Thyroid gland (tissue), 4 donors: ENCODE measurements at regions not wholly inside any gene's neighbourhood (a gene's known extent, or its start where the extent isn't known, plus 50 kb on each side); places are given as distances from the start of the nearest gene placed in this dataset.
"Not testable (repeated sequence)": the region's sequence is repeated elsewhere in the genome, so short reads cannot be mapped to it uniquely, and the experiment has no call there.

Source experiments
- DNase-seq, 2 donors: peaks; one replicate each; pipeline ENCODE4 v3.0.0-alpha.2; 2019
- H3K27ac ChIP-seq, 3 donors: fragments of 200-600 bp; sonication (generic); 1 replicate in 2 of 3; 2 replicates in 1 of 3; pipeline ENCODE4 v1.5.1; 2016 to 2019; ENCODE audit warnings: mild to moderate bottlenecking in 1 of 3, moderate library complexity in 1 of 3
- H3K27me3 ChIP-seq: fragments of 200-600 bp; sonication (generic); one replicate; pipeline ENCODE4 v1.5.1; 2019
- H3K36me3 ChIP-seq, 2 donors: fragments of 200-600 bp; sonication (generic); one replicate each; pipeline ENCODE4 v1.5.1; 2016 to 2019
- H3K4me1 ChIP-seq, 2 donors: fragments of 200-600 bp; sonication (generic); one replicate each; pipeline ENCODE4 v1.5.1; 2017 to 2019
- H3K4me3 ChIP-seq, 3 donors: fragments of 200-600 bp; sonication (generic); replicated peaks in 1 of 3; 1 replicate in 2 of 3; 2 replicates in 1 of 3; pipeline ENCODE4 v1.5.1; 2016; ENCODE audit warnings: mild to moderate bottlenecking in 1 of 3
- H3K9me3 ChIP-seq: fragments of 200-600 bp; sonication (generic); one replicate; pipeline ENCODE4 v1.5.1; 2017
- CTCF ChIP-seq, 6 experiments: fragments of 200-600 bp in 3 of 6; fragments of 450-650 bp in 3 of 6; sonication (generic) in 3 of 6; IDR thresholded peaks; one replicate each; pipeline ENCODE4 v1.5.1; 2016 to 2019; ENCODE audit warnings: antibody characterized with exemption in 6 of 6, mild to moderate bottlenecking in 2 of 6, inconsistent platforms in 1 of 6, moderate library complexity in 1 of 6
- POLR2A ChIP-seq, 2 donors: fragments of 450-650 bp; IDR thresholded peaks; one replicate each; pipeline ENCODE4 v1.6.1; 2017; ENCODE audit warnings: antibody characterized with exemption in 2 of 2, mild to moderate bottlenecking in 2 of 2, moderate library complexity in 1 of 2
- WGBS, 2 donors: methylation state at CpG; one replicate each; pipeline ENCODE4 v1.1.5; 2017; 5-methylcytosine and 5-hydroxymethylcytosine counted together
- intact Hi-C: fragments of 100-400 bp; cut with DNase I; formaldehyde crosslinking; loops from one replicate; pipeline ENCODE4 v1.15.1; 2023

GRCh38 chr12:46547421-46548354 is 175.1 kb upstream of the SLC38A2 start:
- Histone ChIP-seq H3K36me3 (no peaks in the 10 kb centered on the region), H3K4me3 (no peak overlapping the region), H3K27me3 (no peaks in the 10 kb centered on the region), H3K27ac (no peak overlapping the region), H3K4me1 (no peaks in the 10 kb centered on the region), H3K9me3 (no peaks in the 10 kb centered on the region)
- WGBS, 2 donors = 95 to 97% methylated on average over 1 of the region's 1 CpG
- no peak for TF ChIP-seq POLR2A (IDR thresholded peaks at IDR 0.05)
- TF ChIP-seq CTCF (IDR thresholded peaks at IDR 0.05) = no peak
- DNase-seq = no peak
- intact Hi-C loops = no loop called here

- Histone ChIP-seq H3K4me3 (no peak overlapping the region), H3K36me3 (no peaks in the 10 kb centered on the region)
- WGBS, 2 donors = 82 to 91% methylated on average over 2 of the region's 2 CpGs
Measured at GRCh38 chr12:46546634-46547273, 174.2 kb upstream of the SLC38A2 start.

GRCh38 chr12:46543378-46543795 is 170.8 kb upstream of the SLC38A2 start:
- DNase-seq, H3K4me1 ChIP-seq, H3K36me3 ChIP-seq, H3K9me3 ChIP-seq, H3K4me3 ChIP-seq, intact Hi-C loops, H3K27me3 ChIP-seq, H3K27ac ChIP-seq: not testable (repeated sequence)
- 92 to 95% methylated on average over 3 of the region's 3 CpGs for WGBS, 2 donors

More at GRCh38 chr12:46546634-46547273, 174.2 kb upstream of the SLC38A2 start:
- no peak for DNase-seq
- intact Hi-C loops = no loop called here
- no peaks in the 10 kb centered on the region for H3K9me3 ChIP-seq
- no peak overlapping the region for H3K27ac ChIP-seq
- no peaks in the 10 kb centered on the region for H3K4me1 ChIP-seq
- H3K27me3 ChIP-seq = no peaks in the 10 kb centered on the region
- TF ChIP-seq CTCF (IDR thresholded peaks at IDR 0.05) = no peak
- TF ChIP-seq POLR2A (IDR thresholded peaks at IDR 0.05) = no peak

GRCh38 chr12:46538976-46539375 is 166.4 kb upstream of the SLC38A2 start:
- intact Hi-C loops = no loop called here
- no peaks in the 10 kb centered on the region for H3K9me3 ChIP-seq
- no peak for TF ChIP-seq CTCF (IDR thresholded peaks at IDR 0.05)
- TF ChIP-seq POLR2A (IDR thresholded peaks at IDR 0.05) = no peak
- DNase-seq = no peak
- no peaks in the 10 kb centered on the region for H3K27me3 ChIP-seq
- WGBS, 2 donors = 97 to 98% methylated on average over 2 of the region's 2 CpGs
- no peak overlapping the region for H3K27ac ChIP-seq
- H3K4me3 ChIP-seq = no peak overlapping the region
- H3K4me1 ChIP-seq = no peaks in the 10 kb centered on the region
- no peaks in the 10 kb centered on the region for H3K36me3 ChIP-seq

DNA sequence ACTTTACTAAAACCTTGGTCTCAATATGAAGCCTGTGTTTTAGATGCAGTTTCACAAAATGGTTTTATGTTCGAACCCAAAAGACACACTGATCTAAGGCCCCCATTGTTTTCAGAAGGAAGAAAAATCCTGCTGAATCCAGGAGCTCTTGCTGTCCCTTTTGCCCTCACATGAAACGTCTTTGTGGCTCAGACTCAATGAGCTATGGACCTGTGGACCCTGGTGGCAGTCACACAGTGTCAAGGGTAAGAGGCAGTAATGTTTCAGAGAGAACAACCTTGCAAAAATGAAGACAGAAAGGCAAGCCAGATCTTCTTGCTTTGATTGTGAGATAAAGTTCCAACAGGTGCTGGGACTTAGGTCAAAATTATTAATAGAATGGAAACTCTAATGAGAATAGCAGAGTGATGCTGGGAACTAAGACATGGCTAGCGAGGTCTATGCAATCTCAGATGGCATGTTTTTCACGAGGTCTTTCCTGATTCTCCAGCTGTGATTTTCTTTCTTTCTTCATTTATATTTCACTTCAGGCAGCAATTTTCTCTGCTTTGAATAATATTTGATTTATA is 164.9 kb upstream of the SLC38A2 start:
- H3K27me3 ChIP-seq = no peaks in the 10 kb centered on the region
- no peak for DNase-seq
- no peaks in the 10 kb centered on the region for H3K4me1 ChIP-seq
- H3K9me3 ChIP-seq = no peaks in the 10 kb centered on the region
- H3K36me3 ChIP-seq = no peaks in the 10 kb centered on the region
- TF ChIP-seq POLR2A (IDR thresholded peaks at IDR 0.05) (no peak), CTCF (IDR thresholded peaks at IDR 0.05) (no peak)
- H3K4me3 ChIP-seq = no peak overlapping the region
- 87 to 88% methylated on average over 4 of the region's 4 CpGs for WGBS, 2 donors
- H3K27ac ChIP-seq = no peak overlapping the region
- intact Hi-C loops = no loop called here

GRCh38 chr12:46536316-46536715 is 163.7 kb upstream of the SLC38A2 start:
- DNase-seq, H3K27ac ChIP-seq, H3K4me3 ChIP-seq, H3K36me3 ChIP-seq, H3K9me3 ChIP-seq, intact Hi-C loops, H3K4me1 ChIP-seq, H3K27me3 ChIP-seq: not testable (repeated sequence)
- 93 to 100% methylated on average over 3 of the region's 3 CpGs for WGBS, 2 donors
